RKO (cell line): ENCODE measurements at regions not wholly inside any gene's neighbourhood (a gene's known extent, or its start where the extent isn't known, plus 50 kb on each side); places are given as distances from the start of the nearest gene placed in this dataset.
"Not testable (repeated sequence)": the region's sequence is repeated elsewhere in the genome, so short reads cannot be mapped to it uniquely, and the experiment has no call there.

Experiments
- DNase-seq: peaks from one replicate; pipeline ENCODE4 v3.0.0-alpha.2; 2016; ENCODE audit warnings: low spot score

DNA sequence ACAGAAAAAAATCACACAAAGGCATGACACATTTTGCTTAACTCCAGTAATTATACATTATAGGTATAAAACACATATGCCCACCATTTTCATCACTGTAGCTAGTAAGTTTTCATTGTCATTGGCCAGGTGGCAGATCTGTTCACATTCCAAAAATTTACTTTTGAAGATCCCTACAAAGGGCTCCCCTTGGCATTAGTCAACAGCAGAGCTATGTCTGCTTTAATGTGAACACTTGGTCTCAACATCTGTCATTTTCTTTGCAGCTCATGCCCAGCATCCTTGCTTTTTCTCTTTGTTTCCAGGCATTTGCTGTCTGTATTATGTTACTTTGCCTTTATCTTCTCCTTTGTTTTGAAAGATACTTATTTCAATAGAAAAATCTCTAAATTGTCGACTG lies 519.1 kb upstream of the FOXG1 start:
- DNase-seq, result no peak

DNA sequence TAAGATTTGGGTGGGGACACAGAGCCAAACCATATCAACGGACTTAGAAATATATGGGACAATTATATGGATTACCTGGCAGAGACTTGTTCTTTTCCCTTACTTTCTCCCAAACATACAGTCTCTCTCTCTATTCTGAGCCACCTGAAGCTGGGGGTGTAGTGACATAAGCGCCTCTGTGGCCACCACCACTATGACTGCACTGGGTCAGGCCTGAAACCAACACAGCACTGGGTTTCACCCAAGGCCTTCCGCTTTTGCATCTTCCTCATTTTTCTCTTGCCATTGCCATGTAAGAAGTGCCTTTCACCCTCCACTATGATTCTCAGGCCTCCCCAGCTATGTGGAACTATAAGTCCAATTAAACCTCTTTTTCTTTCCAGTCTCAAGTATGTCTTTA lies 514.5 kb upstream of the FOXG1 start:
- DNase-seq, result not testable (repeated sequence)

DNA sequence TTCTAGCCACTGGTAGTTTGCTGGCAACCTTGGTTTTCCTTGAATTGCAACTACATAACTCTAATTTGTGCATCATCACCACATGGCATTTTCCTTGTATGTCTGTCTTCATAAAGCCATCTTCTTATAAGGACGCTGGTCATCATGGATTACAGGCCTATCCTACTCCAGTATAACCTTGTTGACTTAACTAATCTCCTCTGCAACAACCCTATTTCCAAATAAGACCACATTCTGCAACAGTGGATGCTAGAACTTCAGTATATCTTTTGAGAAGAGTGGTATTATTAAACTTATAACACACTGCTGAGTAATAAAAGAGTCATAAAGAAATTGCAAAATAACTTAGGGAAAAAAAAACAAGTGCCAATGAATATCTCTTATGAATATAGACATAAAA lies 511.8 kb upstream of the FOXG1 start:
- no peak for DNase-seq

DNA sequence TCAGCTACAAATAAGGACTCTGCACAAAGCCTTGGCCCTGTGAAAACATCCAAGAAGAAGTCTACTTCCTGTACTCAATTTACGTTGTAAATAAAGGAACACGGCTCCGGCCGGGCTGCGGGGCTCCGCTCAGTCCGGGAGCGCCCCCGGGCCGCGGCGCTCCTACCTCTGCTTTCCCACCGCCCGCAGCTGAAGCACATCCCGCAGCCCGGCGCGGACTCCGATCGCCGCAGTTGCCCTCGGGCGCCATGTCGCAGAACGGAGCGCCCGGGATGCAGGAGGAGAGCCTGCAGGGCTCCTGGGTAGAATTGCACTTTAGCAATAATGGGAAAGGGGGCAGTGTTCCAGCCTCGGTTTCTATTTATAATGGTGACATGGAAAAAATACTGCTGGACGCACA lies 502.3 kb upstream of the FOXG1 start:
- DNase-seq, result no peak

DNA sequence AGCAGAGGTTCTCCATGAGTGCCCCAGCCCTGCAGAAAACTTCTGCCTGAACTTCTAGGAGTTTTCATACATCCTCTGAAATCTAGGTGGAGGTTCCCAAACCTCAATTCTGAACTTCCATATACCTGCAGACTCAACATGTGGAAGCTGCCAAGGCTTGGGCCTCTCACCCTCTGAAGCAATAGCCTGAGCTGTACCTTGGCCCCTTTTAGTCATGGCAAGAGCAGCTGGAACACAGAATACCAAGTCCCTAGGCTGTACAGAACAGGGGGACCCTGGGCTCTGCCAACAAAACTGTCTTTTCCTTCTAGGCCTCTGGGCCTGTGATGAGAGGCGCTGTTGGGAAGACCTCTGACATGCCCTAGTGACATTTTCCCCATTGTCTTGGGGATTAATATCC lies 494.3 kb upstream of the FOXG1 start:
- no peak for DNase-seq

DNA sequence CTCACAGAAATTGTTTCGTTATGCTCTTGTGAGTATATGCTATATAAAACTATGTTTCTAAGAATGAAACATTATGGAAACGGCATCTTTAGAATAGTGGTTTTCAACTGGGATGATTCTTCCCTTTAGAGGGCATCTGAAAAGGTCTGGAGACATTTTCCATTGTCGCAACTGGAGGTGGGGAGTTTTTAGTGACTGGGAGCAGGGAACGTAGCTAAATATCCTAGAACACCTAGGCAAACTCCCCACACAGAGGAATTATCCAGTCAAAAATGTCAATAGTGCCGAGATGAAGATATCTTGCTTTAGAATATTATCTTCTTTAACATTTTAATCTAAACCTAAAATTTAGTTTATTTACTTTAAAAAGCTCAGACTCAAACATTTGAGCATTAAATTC lies 486.1 kb upstream of the FOXG1 start:
- no peak for DNase-seq

DNA sequence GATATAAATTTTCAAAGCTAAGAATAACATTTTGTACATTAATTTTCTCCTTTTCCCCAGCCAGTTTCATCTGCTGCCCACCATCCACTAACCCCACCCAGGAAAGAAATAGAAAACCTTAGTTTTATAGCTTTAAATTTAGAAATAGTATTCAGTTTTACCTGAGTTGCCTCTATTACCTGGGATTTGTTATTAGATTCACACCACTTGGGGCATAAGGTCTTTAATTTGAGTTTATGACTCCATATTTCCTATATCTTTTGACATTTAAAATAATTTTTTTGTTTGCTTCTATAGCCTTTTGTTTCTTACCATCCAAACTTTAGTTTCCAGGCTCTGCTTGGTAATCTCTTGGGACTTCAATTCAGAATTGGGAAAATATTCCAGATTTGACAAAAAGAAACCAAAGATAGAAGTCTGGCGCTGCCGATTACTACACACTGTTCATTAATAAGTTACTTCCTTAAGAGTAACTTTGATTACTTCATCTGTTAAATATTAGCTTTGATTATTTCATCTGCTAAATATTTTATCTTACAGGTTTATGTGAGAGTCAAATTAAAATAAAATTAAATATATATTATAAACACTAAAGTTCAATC lies 485.5 kb upstream of the FOXG1 start:
- no peak for DNase-seq

DNA sequence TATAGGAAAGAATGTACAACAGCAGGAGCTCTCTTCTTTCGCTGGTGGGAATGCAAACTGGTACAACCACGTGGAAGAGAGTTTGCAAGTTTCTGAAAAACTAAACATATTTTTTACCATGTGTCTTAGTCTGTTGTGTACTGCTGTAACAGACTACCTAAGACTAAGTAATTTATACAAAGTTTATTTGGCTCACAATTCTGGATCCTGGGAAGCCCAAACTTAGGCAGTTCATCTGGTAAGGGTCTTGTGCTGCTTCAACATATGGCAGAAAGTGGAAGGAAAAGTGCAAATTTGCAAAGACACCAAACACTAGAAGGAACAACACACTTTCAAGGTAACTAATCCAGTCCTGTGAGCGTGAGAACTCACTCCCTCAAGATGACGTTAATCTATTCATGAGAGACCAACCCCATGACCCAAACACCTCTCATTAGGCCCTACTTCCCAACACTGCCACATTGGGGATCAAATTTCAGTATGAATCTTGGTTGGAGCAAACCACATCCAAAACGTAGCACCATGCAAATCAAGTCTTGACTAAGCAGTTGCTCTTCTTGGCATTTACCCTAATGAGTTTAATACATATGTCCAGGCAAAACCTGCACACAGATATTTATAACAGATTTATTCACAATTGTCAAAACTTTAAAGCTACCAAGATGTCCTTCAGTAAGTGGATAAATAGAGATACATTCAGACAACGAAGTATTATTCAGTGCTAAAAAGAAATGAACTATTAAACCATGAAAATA lies 481.9 kb upstream of the FOXG1 start:
- DNase-seq, result no peak

DNA sequence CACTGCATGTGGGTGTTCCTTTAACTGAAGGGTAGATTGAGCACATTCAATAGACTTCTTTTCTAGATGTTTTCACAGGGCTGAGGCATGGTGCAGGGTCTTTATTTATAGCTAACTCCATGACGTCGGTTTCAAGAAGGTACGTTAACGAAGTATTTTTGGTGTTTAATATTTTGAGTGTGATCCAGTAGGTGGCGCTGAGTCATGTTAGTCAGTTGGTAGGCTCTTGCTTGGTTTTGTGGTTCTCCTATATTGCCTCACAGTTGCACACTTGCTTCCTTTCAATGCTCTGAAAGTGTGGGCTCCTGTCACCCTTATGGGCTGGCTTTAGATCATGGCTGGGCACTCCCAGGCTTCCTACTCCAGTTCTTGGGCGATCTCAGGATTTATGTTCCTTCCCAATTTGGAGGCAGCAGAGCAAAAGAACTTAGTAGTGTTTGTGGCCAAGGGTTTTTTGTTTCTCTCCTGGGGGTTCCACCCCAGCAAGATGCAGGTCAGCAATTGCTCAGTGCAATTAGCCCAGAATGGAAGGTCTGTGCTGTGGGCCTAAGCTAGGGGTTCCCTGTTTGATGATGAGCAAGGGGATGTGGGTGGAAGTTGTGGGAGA lies 471.6 kb upstream of the FOXG1 start:
- DNase-seq, result no peak

DNA sequence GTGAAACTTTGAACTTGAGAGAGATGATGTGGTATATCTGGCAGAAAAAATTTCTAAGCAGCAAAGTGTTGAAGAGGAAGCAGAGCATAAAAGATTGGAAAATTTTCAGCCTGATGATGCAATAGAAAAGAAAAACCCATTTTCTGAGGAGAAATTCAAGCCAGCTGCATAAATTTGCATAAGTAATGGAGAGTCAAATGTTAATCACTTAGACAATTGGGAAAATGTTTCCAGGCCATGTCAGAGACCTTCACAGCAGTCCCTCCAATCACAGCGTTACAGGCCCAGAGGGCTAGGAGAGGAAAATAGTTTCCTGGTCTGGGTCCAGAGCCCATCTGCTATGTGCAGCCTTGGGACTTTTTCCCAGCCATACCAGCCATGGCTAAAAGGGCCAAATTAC lies 469.0 kb upstream of the FOXG1 start:
- no peak for DNase-seq

DNA sequence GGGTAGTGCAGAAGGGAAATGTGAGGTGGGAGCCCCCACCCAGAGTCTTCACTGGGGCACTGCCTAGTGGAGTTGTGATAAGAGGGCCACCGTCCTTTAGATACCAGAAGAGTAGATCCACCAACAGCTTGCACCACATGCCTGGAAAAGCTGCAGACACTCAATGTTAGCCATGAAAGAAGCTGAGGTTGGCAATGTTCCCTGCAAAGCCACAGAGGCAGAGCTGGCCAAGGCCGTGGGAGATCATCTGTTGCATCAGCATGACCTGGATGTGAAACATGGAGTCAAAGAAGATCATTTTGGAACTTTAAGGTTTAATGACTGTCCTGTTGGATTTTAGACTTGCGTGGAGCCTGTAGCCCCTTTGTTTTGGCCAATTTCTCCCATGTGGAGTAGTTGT lies 468.4 kb upstream of the FOXG1 start:
- DNase-seq, result no peak

DNA sequence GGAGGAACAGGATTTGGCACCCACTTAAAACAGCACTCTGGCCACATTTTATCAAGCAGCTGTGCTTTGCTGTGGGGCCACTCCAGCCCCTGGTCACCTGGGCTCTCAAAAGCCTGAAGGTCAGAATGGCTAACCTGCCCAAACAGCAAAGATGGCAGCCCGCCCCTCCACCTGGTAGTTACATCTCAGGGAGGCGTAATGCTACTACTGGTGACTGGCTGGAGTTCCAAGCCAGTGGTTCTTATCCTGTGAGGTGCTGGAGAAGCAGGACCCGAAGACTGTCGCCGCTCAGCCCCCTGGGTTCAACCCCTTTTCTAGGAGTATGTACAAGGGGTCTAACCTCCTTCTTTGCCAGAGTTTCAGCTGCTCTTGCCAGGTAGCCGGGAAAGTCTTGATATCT lies 467.4 kb upstream of the FOXG1 start:
- DNase-seq, result no peak

DNA sequence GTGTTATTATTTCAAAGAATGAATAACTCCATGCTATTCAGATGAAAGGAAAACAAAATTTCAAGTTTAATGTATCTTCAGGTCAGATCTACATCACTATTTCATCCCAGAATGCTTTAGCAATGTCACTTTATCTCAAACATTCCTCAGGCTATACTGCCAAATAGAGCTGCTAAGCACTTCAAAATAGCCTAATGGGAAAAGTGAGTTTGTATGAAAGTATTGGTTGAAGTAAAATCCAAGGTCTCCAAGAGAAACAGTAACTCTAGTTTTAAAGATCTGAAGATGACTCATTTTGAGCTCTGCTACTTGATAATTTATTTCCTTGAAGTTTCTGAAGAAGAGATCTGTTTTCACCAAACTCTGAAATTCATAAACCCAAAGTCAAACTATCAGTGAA lies 466.2 kb upstream of the FOXG1 start:
- no peak for DNase-seq

DNA sequence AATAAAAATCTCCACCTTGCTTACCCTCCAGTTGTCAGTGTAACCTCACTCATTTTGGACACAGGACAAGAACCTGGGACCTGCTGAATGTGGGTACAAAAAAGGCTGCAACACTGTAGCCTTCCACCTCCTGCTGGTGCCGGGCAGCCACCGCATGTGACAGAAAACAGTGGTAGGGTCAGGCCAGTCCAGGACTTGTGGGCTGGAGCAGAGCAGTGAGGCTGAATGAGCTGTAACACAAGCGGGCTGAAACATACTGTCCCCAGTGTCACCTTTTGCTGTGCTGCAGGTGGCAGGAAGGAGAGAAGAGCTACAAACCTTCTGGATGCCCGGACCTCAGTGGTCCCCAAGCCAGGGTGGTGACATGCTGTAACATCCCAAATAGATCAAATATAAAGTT lies 465.4 kb upstream of the FOXG1 start:
- DNase-seq, result no peak

DNA sequence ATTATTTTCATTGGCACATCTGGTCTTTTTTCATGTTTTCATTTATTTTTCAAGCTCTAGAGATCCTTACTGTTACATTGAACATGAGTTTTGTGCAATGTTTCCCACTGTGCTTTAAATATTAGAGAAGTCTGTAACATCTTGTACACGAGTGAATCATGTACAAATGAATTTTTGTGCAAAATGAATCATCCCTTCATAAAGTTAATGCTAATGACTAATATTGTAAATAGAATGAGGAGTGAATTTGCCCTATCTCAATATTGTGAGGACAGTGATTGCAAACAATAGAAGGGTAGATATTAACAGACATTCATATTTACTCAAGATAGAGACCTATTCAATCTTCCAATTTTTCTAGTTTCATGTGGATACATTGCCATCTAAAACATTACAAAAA lies 463.3 kb upstream of the FOXG1 start:
- no peak for DNase-seq

DNA sequence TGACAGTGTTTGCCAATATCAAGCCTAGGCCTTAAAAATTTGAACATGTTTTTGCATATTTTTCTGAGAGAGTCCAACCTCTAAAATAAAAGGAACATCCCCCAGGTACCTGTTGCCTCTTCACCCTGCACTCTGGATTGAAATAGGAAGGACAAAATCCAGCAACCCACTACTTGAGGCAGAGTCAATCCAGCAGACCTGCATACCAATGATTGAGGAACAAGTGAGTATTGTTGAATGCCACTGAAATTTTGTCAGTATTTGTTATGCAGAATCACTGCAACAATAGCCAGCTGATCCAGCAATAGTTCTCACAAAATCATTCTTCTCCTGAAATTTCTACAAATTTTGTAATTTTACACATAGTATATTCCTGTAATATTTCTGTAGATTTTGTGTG lies 460.6 kb upstream of the FOXG1 start:
- DNase-seq, result no peak

DNA sequence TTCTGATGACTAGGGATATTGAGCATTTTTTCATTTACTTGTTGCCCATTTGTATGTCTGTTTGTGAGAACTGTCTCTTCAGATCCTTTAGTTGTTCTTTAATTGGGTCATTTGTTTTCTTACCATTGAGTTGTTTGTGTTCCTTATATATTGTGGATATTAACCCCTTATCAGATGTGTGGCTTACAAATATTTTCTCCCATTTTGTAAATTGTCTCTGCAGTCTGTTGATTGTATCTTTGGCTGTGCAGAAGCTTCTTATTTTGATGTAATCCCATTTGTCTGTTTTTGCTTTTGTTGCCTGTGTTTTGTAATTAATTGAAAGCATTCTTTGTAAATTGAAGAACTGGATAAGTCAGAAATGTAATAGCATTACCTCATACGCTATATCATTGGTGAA lies 459.1 kb upstream of the FOXG1 start:
- no peak for DNase-seq

DNA sequence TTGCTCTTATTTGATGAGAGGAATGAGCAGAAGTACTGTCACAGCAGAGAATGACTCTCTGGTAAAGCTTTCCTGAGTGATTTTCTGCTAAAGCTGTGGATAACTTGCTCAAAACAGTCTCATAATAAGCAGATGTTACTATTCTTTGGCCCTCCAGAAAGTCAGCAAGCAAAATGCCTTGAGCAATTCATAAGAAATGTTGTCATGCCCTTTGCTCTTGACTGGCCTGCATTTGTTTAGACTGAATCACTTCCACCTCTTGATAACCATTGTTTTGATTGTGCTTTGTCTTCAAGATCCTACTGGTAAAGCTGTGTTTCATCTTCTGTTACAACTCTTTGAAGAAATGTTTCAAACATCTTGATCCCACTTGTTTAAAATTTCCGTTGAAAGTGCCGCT lies 457.9 kb upstream of the FOXG1 start:
- DNase-seq, result peak; percentile 43

DNA sequence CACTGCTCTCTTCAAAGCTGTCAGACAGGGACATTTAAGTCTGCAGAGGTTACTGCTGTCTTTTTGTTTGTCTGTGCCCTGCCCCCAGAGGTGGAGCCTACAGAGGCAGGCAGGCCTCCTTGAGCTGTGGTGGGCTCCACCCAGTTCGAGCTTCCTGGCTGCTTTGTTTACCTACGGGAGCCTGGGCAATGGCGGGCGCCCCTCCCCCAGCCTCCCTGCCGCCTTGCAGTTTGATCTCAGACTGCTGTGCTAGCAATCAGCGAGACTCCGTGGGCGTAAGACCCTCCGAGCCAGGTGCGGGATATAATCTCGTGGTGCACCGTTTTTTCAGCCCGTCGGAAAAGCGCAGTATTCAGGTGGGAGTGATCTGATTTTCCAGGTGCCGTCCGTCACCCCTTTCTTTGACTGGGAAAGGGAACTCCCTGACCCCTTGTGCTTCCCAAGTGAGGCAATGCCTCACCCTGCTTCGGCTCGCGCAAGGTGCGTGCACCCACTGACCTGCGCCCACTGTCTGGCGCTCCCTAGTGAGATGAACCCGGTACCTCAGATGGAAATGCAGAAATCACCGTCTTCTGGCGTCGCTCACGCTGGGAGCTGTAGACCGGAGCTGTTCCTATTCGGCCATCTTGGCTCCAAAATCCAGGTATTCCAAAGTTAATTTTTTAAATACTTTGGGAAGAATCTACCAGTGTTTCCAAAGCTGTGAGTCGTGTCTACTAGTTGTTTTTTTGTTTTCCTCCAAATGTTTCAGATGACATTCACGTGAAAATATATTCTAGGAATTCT lies 448.5 kb upstream of the FOXG1 start:
- not testable (repeated sequence) for DNase-seq

DNA sequence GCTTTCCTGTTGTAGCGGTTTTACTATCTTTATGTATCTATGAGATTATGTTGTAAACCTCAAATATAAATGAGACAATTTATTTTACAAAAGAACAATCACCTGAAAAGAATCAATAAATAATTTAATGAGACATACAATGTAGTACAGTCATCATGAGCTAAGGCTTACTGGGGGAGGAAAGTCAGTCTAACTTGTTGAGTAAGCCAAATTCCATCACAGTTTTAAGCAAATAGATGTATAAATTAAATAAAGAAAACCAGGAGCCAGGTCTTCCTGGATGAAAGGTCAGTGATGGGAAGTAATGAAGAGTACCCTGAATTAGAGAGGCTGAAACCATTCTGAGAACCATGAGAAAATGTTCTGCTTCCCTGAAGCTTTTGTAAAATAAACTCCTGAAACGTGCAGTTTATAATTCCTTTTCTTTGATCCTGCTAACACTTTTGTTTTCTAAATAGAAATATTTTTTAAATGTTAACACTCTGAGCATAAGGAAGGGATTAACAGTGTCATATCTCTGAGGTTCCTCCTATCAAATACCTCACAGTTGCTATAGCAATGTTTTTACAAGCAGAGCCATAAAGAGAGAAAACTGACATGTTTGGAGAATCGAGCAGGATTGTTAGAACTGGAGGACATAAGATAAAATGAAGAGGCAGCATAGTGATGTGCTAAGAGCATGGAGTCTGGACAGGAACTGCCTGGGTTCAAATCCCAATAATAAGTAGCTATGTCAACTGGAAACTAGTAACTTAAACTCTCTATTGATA lies 444.9 kb upstream of the FOXG1 start:
- DNase-seq, result no peak

DNA sequence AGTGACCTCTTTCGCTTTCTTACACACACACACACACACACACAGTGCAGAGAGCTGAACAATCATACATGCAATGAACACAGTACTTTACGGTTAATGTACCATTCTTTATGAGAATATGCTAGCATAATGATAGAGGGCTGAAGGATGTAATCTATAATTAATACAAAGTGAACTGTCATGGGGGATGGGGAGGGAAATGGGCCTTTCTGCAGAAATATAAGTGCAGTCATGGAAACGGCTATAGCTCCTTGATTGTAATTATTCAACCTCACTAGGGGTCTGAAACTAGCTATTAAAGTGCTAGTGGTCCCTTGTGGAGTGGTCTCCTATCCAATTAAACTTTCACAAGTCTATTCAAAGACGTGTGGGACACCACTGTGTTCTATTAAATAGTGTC lies 443.2 kb upstream of the FOXG1 start:
- no peak for DNase-seq
